CD4-positive, alpha-beta T cell treated with Interleukin-4 for 1 hour (primary cell): ENCODE measurements at regions not wholly inside any gene's neighbourhood (a gene's known extent, or its start where the extent isn't known, plus 50 kb on each side); places are given as distances from the start of the nearest gene placed in this dataset.
"Not testable (repeated sequence)": the region's sequence is repeated elsewhere in the genome, so short reads cannot be mapped to it uniquely, and the experiment has no call there.

Experiments used
- DNase-seq, 2 donors: peaks; one replicate each; pipeline ENCODE4 v3.0.0-alpha.2; 2020 to 2022

GRCh38 chr13:30061217-30061616 lies 210.8 kb upstream of the UBL3 start:
- no peak for DNase-seq

GRCh38 chr13:30058429-30058828 lies 208.0 kb upstream of the UBL3 start:
- no peak for DNase-seq

GRCh38 chr13:30054546-30054945 lies 204.1 kb upstream of the UBL3 start:
- DNase-seq: not testable (repeated sequence)

GRCh38 chr13:30053939-30054338 lies 203.5 kb upstream of the UBL3 start:
- no peak for DNase-seq

- no peak for DNase-seq
These were observed 201.7 kb upstream of the UBL3 start for GRCh38 chr13:30052120-30052519.

- no peak for DNase-seq
These were observed 201.2 kb upstream of the UBL3 start for GRCh38 chr13:30051531-30052060.

GRCh38 chr13:30049692-30050091 lies 199.3 kb upstream of the UBL3 start:
- DNase-seq: no peak

GRCh38 chr13:30047154-30047874 lies 196.9 kb upstream of the UBL3 start:
- no peak for DNase-seq

DNA sequence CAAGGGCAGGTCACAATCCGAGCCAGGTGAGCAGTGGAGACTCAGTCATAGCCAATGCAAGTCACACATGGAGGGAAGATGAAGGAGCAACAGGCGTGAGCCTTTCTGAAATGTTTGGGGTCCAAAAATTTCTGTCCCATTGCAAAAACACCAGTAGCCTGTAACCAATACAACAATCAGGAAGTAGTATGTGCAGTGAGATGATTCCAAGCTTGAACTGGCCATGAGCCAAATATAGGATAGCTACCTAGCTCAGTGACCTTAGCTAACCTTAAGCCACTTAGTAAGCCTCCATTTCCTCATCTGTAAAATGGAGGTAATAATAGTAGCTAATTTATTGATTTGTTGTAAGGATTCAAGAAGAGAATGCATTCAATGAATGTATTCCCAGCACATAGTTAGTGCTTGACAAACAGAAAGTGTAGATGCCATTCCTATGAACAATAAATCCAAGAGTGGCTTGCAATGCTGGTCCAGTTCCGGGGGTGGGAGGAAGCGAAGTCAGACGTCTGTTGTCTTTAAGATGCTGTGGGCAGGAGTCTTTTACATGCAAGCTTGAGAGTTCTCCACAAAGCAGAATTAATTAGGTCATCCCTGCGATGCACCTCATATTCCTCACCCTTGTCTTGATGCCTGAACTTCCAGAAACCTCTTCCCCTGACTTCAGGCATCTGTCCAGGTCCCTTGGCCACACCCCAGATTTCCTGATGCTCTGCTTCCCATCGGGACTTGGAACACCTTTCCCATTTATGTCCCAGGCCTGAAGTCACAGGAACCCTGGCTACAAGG lies 195.7 kb upstream of the UBL3 start:
- DNase-seq: no peak

DNA sequence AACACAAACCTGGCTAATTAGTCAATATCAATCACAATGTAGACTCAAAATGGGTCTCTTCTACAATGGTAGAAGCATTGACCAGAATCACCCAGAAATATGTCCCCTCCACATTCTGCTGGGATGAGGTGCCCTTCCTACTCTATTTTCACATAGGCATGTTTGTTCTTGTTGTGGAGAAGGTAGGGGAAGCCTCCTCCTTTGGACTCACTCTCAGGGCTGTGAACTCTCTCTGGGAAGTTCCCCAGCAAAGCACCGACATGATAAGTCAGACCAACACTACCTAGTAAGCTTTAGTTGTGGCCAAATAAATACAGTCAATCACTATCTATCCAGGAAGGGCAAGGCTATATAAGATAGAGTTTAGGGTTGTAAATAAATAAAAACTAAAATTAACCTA lies 194.5 kb upstream of the UBL3 start:
- DNase-seq: no peak

DNA sequence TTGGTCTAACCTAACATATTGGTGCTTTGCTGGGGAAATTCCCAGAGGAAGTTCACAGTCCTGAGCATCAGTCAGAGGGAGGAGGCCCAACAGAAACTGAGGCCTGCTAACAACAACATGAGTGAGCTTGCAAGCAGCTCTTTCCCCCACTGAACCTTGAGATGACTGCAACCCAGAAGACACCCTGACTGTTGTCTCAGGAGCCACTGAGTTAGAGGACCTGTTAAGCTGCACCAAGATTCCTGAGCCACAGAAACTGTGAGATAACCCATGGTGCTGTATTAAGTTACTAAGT lies 193.2 kb upstream of the UBL3 start:
- DNase-seq: no peak

GRCh38 chr13:30042891-30043630 lies 192.6 kb upstream of the UBL3 start:
- DNase-seq: no peak

GRCh38 chr13:30042272-30042671 lies 191.9 kb upstream of the UBL3 start:
- no peak for DNase-seq

- no peak for DNase-seq
These were observed 189.1 kb upstream of the UBL3 start for GRCh38 chr13:30039511-30039911.

DNA sequence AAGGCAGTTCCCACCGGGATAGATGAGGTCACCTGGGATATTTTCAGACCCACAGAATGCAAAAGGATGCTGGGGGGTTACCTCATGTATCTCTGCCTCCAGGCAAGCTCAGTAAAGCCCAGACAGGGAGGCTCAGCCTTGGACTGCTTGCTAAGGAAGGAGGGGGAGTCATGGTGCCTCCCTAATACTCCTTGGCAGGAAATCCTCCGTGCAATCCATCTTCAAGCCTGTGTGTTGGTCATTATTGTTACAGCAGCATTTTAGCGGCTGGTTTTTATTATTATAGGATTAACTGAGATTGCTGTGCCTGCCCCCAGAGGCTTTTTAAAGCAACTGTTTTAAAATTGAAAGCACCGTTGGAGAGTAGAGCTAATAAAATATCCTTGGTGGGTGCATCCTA lies 188.5 kb upstream of the UBL3 start:
- no peak for DNase-seq

GRCh38 chr13:30037766-30038165 lies 187.3 kb upstream of the UBL3 start:
- no peak for DNase-seq

DNA sequence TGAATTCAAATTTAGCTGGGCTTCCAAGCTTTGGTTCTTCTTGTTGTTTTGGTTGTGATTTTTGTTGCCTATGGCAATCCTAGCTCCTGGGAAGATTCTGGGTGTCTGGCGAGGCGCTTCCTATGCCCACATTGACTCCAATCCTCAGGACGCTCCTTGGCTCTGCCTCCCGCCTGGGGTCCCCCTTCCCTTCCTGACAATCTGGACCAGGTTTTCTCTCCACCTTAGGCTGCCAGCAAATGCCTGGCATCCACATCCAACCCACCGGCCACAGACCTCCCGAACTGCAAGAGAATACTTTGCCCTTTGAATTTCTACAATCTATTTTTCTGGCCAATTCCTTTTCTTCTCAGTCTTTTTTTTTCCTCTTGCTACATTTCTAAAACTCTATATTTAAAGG lies 186.9 kb upstream of the UBL3 start:
- DNase-seq: no peak

DNA sequence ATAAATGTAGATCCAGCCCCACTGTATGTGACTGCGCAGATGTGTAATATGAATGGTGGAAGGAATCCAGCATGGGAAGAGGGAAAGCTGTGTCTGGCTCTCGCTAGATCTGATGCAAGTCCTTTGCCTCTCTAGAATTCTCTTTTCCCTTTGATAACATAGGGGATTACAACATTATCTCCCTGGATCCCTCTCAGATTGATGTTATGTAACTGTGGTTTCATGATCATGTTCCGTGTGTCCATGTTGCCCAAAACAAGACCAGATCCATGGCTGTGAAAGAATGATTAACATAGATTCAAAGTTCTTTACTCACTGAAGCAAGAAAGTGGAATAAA lies 184.0 kb upstream of the UBL3 start:
- DNase-seq: no peak

- no peak for DNase-seq
These were observed 183.5 kb upstream of the UBL3 start for GRCh38 chr13:30033681-30034457.

DNA sequence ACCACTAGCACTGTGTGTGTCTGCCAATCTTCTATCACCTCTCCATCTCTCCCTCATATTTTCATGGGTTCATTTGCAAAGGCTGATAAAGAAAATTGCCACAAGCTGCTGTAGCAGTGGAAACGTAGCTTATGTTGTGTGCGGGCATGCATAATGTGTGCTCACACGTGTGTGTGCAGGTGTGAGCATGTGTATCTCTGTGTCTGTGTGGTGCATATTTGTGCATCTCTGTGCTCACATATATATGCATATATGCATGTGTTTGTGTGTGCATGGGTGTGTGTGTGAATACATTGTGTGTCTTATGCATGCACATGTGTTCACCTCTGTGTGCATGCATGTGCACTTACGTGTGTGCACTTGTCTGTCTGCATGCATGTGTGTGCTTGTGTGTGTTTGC lies 181.8 kb upstream of the UBL3 start:
- DNase-seq: no peak

GRCh38 chr13:30031488-30031887 lies 181.1 kb upstream of the UBL3 start:
- DNase-seq: no peak

DNA sequence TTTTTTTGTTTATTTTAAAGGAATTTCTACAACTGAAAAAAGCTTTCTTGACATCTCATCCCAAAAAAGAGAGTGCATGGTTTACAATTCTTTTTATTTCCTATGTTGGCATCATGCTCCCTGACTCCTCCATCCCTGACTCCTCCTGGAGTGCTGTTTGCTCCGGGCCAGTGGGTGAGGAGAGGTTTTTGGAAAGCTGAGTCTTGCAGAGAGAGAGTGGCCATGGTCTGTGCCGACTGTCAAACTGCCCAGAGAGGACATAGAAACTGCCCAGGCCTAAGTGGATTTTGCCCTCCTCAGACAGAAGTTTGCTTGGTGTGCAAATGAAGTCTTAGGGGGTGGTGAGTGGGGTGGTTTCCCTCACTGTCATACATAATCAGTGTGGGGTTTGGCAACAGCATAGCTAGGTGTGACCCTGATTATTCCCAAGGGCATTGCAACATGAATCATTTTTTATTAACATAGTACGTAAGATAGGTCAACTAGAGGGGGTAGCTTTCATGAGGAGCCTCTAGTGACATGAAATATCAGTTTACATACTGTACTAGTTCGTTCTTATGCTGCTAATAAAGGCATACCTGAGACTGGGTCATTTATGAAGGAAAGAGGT lies 179.8 kb upstream of the UBL3 start:
- no peak for DNase-seq
